ENCODE measurements at regions not wholly inside any gene's neighbourhood (a gene's known extent, or its start where the extent isn't known, plus 50 kb on each side); places are given as distances from the start of the nearest gene placed in this dataset.

- TF ChIP-seq CTCF (IDR thresholded peaks at IDR 0.05 in 8 of 11, conservative IDR thresholded peaks at IDR 0.05 in 3 of 11), result no peak
- no peak for TF ChIP-seq POLR2AphosphoS5 (IDR thresholded peaks at IDR 0.05)
Observed at GRCh38 chr11:109958821-109959166, 134.4 kb upstream of the ZC3H12C start.

Data from spleen (tissue), 7 donors.